ENCODE measurements at regions not wholly inside any gene's neighbourhood (a gene's known extent, or its start where the extent isn't known, plus 50 kb on each side); places are given as distances from the start of the nearest gene placed in this dataset.
"Not testable (repeated sequence)": the region's sequence is repeated elsewhere in the genome, so short reads cannot be mapped to it uniquely, and the experiment has no call there.

DNA sequence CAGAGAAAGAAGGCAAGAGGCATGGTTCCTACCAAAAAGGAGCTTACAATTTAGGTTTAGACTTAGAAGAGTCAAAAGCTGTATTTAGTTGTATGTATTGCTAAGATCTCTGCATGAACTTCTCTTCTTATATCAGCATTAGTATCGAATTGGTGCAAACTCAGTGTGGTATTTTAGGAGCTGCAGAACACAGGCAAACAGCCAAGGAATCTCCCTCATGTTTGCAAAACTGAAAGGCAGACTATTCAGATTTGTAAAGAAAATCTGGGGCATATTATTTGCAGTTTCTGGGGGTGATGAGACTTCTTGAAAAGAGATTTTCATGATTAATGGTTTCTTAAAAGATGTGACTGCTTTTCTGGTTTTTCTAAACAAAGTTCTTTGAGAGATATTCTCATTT lies 252.7 kb downstream of the CEMIP2 start:
- H3K9me3 ChIP-seq (ENCODE audit: control insufficient read depth in 2 of 2, low read length in 2 of 2) = no peaks in the 10 kb centered on the region
- no peaks in the 10 kb centered on the region for H3K4me1 ChIP-seq (ENCODE audit: control insufficient read depth in 2 of 2, insufficient read depth in 2 of 2, low read length in 2 of 2)
- H3K27me3 ChIP-seq (ENCODE audit: control insufficient read depth in 2 of 2, insufficient read depth in 2 of 2, low read length in 2 of 2) = no peaks in the 10 kb centered on the region
- no peak overlapping the region for H3K27ac ChIP-seq (ENCODE audit: low read depth in 2 of 2, low read length in 2 of 2)
- H3K9ac ChIP-seq (ENCODE audit: low read depth in 1 of 2, low read length in 2 of 2) = no peak overlapping the region
- H3K4me3 ChIP-seq (ENCODE audit: low read length in 2 of 2) = no peak overlapping the region
- no peaks in the 10 kb centered on the region for H3K36me3 ChIP-seq (ENCODE audit: control insufficient read depth in 2 of 2, insufficient read depth in 2 of 2, low read length in 2 of 2)

DNA sequence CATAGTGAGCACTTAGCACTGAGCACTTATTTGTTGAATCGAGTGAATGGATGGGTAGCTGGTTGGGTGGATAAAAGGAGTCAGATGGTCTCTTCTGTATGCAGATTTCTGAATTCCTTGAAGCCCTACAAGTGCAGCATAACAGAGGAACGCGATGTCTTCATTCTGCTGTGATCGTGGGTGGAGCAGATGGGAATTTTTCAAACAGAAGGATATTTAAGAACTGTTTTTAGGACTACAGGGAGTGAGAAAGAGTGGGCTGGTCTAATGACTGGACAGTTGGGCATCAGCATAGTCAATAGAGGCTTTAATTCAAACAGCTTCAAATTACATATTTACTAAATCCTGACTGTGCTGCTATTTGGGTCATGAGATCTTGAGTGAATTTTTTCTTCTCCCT lies 253.2 kb downstream of the CEMIP2 start:
- no peaks in the 10 kb centered on the region for H3K4me1 ChIP-seq (ENCODE audit: control insufficient read depth in 2 of 2, insufficient read depth in 2 of 2, low read length in 2 of 2)
- no peak overlapping the region for H3K27ac ChIP-seq (ENCODE audit: low read depth in 2 of 2, low read length in 2 of 2)
- no peaks in the 10 kb centered on the region for H3K36me3 ChIP-seq (ENCODE audit: control insufficient read depth in 2 of 2, insufficient read depth in 2 of 2, low read length in 2 of 2)
- no peak overlapping the region for H3K9ac ChIP-seq (ENCODE audit: low read depth in 1 of 2, low read length in 2 of 2)
- no peaks in the 10 kb centered on the region for H3K9me3 ChIP-seq (ENCODE audit: control insufficient read depth in 2 of 2, low read length in 2 of 2)
- no peaks in the 10 kb centered on the region for H3K27me3 ChIP-seq (ENCODE audit: control insufficient read depth in 2 of 2, insufficient read depth in 2 of 2, low read length in 2 of 2)
- no peak overlapping the region for H3K4me3 ChIP-seq (ENCODE audit: low read length in 2 of 2)

DNA sequence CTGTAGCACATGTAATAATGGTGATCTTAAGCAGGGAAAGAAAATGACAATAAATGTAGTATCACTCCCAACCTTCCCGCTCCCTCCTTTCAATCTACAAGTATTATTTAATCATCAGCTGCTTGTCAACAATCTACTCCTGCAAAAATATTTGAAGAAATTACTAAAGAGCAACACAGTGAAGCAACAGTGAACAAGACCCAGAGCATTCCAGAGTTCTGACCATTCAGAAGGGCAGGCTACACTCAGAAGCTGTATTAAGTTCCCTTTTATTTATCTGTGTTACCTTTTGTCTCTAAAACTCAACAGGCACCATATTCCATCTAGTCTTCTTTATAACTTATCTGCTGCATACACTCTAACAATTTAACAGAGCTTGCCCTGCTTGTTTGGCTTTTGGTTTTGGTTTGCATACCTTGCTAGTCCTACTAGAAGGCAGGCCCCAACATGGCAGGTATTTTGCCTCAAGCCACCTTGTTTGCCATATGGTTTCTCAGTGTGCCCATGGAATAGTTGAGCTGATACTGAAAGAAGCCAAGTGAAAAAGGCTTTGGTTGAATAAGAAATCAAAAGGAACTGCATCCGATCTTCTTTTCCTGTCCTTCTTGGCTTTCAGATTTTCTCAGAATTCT lies 253.9 kb downstream of the CEMIP2 start:
- no peak overlapping the region for H3K27ac ChIP-seq (ENCODE audit: low read depth in 2 of 2, low read length in 2 of 2)
- no peaks in the 10 kb centered on the region for H3K4me1 ChIP-seq (ENCODE audit: control insufficient read depth in 2 of 2, insufficient read depth in 2 of 2, low read length in 2 of 2)
- no peaks in the 10 kb centered on the region for H3K36me3 ChIP-seq (ENCODE audit: control insufficient read depth in 2 of 2, insufficient read depth in 2 of 2, low read length in 2 of 2)
- no peaks in the 10 kb centered on the region for H3K27me3 ChIP-seq (ENCODE audit: control insufficient read depth in 2 of 2, insufficient read depth in 2 of 2, low read length in 2 of 2)
- no peak overlapping the region for H3K9ac ChIP-seq (ENCODE audit: low read depth in 1 of 2, low read length in 2 of 2)
- H3K4me3 ChIP-seq (ENCODE audit: low read length in 2 of 2) = no peak overlapping the region
- no peaks in the 10 kb centered on the region for H3K9me3 ChIP-seq (ENCODE audit: control insufficient read depth in 2 of 2, low read length in 2 of 2)

DNA sequence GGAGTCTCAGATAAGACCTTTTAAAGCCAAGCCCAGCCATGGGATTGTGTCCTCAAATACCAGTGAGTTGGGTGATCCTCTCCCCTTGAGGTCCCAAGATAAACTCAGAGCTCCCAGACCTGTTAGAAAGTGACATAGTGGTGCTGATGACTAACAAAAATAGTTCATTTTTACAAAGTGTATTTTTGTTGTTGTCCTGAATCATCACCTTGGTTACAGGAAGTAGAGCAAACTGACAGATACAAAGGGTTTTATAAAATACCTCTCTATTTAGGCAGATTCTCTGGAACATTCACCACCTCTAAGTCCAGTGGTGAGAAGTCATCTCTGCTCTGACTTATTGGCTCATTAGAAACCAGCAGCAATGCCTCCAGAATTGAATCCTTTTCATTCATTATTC lies 259.3 kb downstream of the CEMIP2 start:
- no peaks in the 10 kb centered on the region for H3K36me3 ChIP-seq (ENCODE audit: control insufficient read depth in 2 of 2, insufficient read depth in 2 of 2, low read length in 2 of 2)
- H3K4me1 ChIP-seq (ENCODE audit: control insufficient read depth in 2 of 2, insufficient read depth in 2 of 2, low read length in 2 of 2) = peaks cover 0 to 5% of the 10 kb centered on the region in 2 donors
- H3K9me3 ChIP-seq (ENCODE audit: control insufficient read depth in 2 of 2, low read length in 2 of 2) = no peaks in the 10 kb centered on the region
- H3K9ac ChIP-seq (ENCODE audit: low read depth in 1 of 2, low read length in 2 of 2) = no peak overlapping the region
- no peaks in the 10 kb centered on the region for H3K27me3 ChIP-seq (ENCODE audit: control insufficient read depth in 2 of 2, insufficient read depth in 2 of 2, low read length in 2 of 2)
- H3K4me3 ChIP-seq (ENCODE audit: low read length in 2 of 2) = no peak overlapping the region
- no peak overlapping the region for H3K27ac ChIP-seq (ENCODE audit: low read depth in 2 of 2, low read length in 2 of 2)

DNA sequence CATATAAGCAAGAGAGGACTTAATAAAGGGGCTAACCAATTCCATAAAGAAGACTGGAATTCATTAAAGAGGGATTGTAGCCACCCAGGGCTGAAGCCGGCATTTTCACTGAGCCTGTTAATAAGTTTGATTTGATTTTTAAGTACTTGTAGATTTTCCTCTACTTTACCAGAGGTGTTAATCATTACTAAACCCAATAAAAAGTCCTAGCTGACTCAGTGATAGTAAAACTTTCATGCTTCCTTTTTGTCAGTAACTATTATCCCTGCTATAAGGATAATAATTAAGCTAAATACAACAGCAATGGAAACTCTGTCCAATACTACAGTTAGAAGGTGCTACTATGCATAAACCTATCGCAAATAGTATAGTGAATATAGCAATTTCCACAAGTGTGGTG lies 260.2 kb downstream of the CEMIP2 start:
- H3K36me3 ChIP-seq (ENCODE audit: control insufficient read depth in 2 of 2, insufficient read depth in 2 of 2, low read length in 2 of 2); H3K9me3 ChIP-seq (ENCODE audit: control insufficient read depth in 2 of 2, low read length in 2 of 2); H3K4me3 ChIP-seq (ENCODE audit: low read length in 2 of 2); H3K27ac ChIP-seq (ENCODE audit: low read depth in 2 of 2, low read length in 2 of 2); H3K4me1 ChIP-seq (ENCODE audit: control insufficient read depth in 2 of 2, insufficient read depth in 2 of 2, low read length in 2 of 2); H3K9ac ChIP-seq (ENCODE audit: low read depth in 1 of 2, low read length in 2 of 2); H3K27me3 ChIP-seq (ENCODE audit: control insufficient read depth in 2 of 2, insufficient read depth in 2 of 2, low read length in 2 of 2): not testable (repeated sequence)

DNA sequence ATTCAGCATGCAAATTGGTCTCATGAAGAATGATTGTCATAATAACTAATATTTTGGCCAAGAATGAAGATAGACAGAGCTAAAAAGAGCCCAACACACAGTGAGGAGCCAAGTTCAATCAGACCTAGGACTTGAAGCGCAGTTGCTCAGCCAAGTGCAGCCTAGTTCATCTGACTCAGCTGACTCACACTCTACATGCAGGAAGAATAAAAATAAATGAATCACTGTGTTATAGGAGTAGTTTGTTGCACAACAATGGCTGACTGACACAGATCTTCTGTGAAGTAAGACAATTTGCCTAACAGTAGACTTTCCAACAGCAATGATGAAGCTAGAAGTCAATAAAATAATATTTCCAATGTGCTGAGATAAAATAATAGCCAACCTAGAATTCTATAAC lies 261.5 kb downstream of the CEMIP2 start:
- Histone ChIP-seq H3K4me3 (ENCODE audit: low read length in 2 of 2) (no peak overlapping the region), H3K27me3 (ENCODE audit: control insufficient read depth in 2 of 2, insufficient read depth in 2 of 2, low read length in 2 of 2) (no peaks in the 10 kb centered on the region), H3K9me3 (ENCODE audit: control insufficient read depth in 2 of 2, low read length in 2 of 2) (no peaks in the 10 kb centered on the region), H3K4me1 (ENCODE audit: control insufficient read depth in 2 of 2, insufficient read depth in 2 of 2, low read length in 2 of 2) (peaks cover 0 to 5% of the 10 kb centered on the region in 2 donors), H3K27ac (ENCODE audit: low read depth in 2 of 2, low read length in 2 of 2) (peak overlapping the region in 1 of 2 donors; percentile 2), H3K9ac (ENCODE audit: low read depth in 1 of 2, low read length in 2 of 2) (peak overlapping the region in 1 of 2 donors; percentile 41), H3K36me3 (ENCODE audit: control insufficient read depth in 2 of 2, insufficient read depth in 2 of 2, low read length in 2 of 2) (no peaks in the 10 kb centered on the region)

DNA sequence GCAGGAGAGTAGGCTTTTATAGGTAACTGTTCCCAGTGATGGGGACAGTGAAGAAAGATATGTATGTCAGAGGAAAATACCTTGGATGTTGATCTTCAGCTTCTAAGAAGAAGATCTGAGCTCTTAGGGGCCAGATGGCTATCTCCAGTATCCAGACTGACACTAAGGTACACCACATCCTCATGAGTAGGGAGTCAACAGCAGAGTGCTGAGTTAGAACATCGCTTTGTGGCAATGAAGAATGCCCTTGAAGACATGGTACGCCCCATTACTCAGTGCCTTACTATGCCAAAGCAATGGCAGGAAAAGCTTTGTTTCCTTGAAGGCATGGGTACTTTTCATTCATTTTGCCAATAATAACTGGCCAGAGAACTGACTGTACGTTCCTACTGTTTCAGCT lies 263.7 kb downstream of the CEMIP2 start:
- no peaks in the 10 kb centered on the region for H3K9me3 ChIP-seq (ENCODE audit: control insufficient read depth in 2 of 2, low read length in 2 of 2)
- H3K27me3 ChIP-seq (ENCODE audit: control insufficient read depth in 2 of 2, insufficient read depth in 2 of 2, low read length in 2 of 2) = no peaks in the 10 kb centered on the region
- H3K4me1 ChIP-seq (ENCODE audit: control insufficient read depth in 2 of 2, insufficient read depth in 2 of 2, low read length in 2 of 2) = peaks cover 0 to 5% of the 10 kb centered on the region in 2 donors
- H3K36me3 ChIP-seq (ENCODE audit: control insufficient read depth in 2 of 2, insufficient read depth in 2 of 2, low read length in 2 of 2) = no peaks in the 10 kb centered on the region
- H3K27ac ChIP-seq (ENCODE audit: low read depth in 2 of 2, low read length in 2 of 2) = no peak overlapping the region
- no peak overlapping the region for H3K9ac ChIP-seq (ENCODE audit: low read depth in 1 of 2, low read length in 2 of 2)
- no peak overlapping the region for H3K4me3 ChIP-seq (ENCODE audit: low read length in 2 of 2)

DNA sequence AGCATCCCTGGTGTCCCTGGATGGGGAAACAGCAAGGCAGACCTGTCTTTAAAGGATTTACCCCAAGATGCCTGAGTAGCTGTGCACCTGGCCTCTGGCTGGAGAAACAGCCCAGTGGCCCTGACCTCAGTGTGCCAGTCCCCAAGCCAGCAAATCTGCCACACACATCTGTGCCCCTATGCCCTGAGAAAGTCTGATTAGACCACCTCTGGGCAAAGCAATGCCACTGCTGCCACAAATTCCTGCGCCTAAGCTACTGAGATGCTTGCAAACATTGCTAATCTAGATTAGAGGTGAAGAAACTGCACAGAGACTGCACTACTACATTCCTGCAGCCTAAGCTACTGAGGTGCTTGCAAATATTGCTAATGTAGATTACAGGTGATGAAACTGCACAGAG lies 269.6 kb downstream of the CEMIP2 start:
- Histone ChIP-seq H3K27ac (ENCODE audit: low read depth in 2 of 2, low read length in 2 of 2) (no peak overlapping the region), H3K27me3 (ENCODE audit: control insufficient read depth in 2 of 2, insufficient read depth in 2 of 2, low read length in 2 of 2) (no peaks in the 10 kb centered on the region), H3K9ac (ENCODE audit: low read depth in 1 of 2, low read length in 2 of 2) (no peak overlapping the region), H3K36me3 (ENCODE audit: control insufficient read depth in 2 of 2, insufficient read depth in 2 of 2, low read length in 2 of 2) (no peaks in the 10 kb centered on the region), H3K4me1 (ENCODE audit: control insufficient read depth in 2 of 2, insufficient read depth in 2 of 2, low read length in 2 of 2) (no peaks in the 10 kb centered on the region), H3K4me3 (ENCODE audit: low read length in 2 of 2) (no peak overlapping the region), H3K9me3 (ENCODE audit: control insufficient read depth in 2 of 2, low read length in 2 of 2) (no peaks in the 10 kb centered on the region)

DNA sequence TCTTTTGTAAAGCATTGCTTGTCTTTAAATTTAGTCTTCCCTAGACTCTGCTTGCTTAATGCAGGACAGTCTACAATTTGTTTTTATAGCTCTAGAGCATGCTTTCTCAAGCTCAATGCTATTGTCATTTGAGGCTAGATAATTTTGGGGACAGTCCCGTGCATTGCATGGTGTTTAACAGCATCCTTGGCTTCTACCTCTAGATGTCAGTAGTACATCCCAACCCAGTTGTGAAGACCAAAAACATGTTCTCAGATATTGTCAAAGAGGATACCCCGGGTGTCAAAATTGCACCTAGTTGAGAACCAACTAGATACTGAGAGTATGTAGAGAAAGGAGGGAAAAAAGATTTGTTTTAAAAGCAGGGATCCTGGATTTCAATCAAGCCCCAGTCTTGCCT lies 277.5 kb downstream of the CEMIP2 start:
- H3K27ac ChIP-seq (ENCODE audit: low read depth in 2 of 2, low read length in 2 of 2) = no peak overlapping the region
- no peaks in the 10 kb centered on the region for H3K36me3 ChIP-seq (ENCODE audit: control insufficient read depth in 2 of 2, insufficient read depth in 2 of 2, low read length in 2 of 2)
- H3K27me3 ChIP-seq (ENCODE audit: control insufficient read depth in 2 of 2, insufficient read depth in 2 of 2, low read length in 2 of 2) = no peaks in the 10 kb centered on the region
- no peak overlapping the region for H3K4me3 ChIP-seq (ENCODE audit: low read length in 2 of 2)
- no peak overlapping the region for H3K9ac ChIP-seq (ENCODE audit: low read depth in 1 of 2, low read length in 2 of 2)
- no peaks in the 10 kb centered on the region for H3K9me3 ChIP-seq (ENCODE audit: control insufficient read depth in 2 of 2, low read length in 2 of 2)
- H3K4me1 ChIP-seq (ENCODE audit: control insufficient read depth in 2 of 2, insufficient read depth in 2 of 2, low read length in 2 of 2) = no peaks in the 10 kb centered on the region

DNA sequence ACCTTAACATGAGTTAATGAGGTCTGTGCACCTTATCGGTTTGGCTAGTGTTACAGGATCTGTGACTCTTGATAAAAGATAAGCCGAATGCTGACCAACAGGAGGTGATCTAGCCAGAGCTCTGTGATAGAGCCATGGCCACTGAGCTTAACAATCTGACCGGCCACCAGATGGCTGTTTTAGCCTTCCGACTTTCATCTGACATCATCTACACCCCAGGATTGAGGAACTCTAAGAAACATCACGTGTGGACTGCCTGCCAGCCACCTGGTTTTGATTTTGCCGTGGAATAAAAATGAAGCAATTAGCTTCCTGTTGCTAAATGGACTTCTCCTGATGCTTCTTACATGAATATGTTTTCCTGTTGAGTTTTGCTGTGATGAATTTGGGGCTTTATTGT lies 281.3 kb downstream of the CEMIP2 start:
- H3K4me3 ChIP-seq (ENCODE audit: low read length in 2 of 2) = no peak overlapping the region
- H3K4me1 ChIP-seq (ENCODE audit: control insufficient read depth in 2 of 2, insufficient read depth in 2 of 2, low read length in 2 of 2) = no peaks in the 10 kb centered on the region
- H3K36me3 ChIP-seq (ENCODE audit: control insufficient read depth in 2 of 2, insufficient read depth in 2 of 2, low read length in 2 of 2) = no peaks in the 10 kb centered on the region
- H3K27me3 ChIP-seq (ENCODE audit: control insufficient read depth in 2 of 2, insufficient read depth in 2 of 2, low read length in 2 of 2) = no peaks in the 10 kb centered on the region
- no peak overlapping the region for H3K9ac ChIP-seq (ENCODE audit: low read depth in 1 of 2, low read length in 2 of 2)
- no peaks in the 10 kb centered on the region for H3K9me3 ChIP-seq (ENCODE audit: control insufficient read depth in 2 of 2, low read length in 2 of 2)
- no peak overlapping the region for H3K27ac ChIP-seq (ENCODE audit: low read depth in 2 of 2, low read length in 2 of 2)

DNA sequence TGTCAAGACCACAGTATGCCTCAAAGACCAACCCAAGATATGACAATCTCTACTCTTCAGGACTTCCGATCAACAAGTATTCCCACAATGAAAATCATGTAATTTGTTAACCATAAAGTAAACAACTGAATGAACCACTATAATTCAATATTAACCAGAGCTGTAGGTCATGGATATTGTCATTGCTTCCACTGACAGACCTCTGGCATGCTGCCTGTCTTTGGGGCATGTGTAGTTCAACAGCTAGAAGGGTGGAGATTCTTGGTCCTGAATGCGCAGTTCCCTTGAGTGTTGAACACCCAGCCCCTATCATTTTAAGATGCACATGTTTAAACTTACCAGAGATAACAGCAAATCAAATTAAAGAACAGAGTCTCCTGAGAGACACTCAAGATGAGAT lies 283.0 kb downstream of the CEMIP2 start:
- Histone ChIP-seq H3K36me3 (ENCODE audit: control insufficient read depth in 2 of 2, insufficient read depth in 2 of 2, low read length in 2 of 2) (no peaks in the 10 kb centered on the region), H3K27ac (ENCODE audit: low read depth in 2 of 2, low read length in 2 of 2) (no peak overlapping the region), H3K4me1 (ENCODE audit: control insufficient read depth in 2 of 2, insufficient read depth in 2 of 2, low read length in 2 of 2) (no peaks in the 10 kb centered on the region), H3K4me3 (ENCODE audit: low read length in 2 of 2) (no peak overlapping the region), H3K9ac (ENCODE audit: low read depth in 1 of 2, low read length in 2 of 2) (no peak overlapping the region), H3K9me3 (ENCODE audit: control insufficient read depth in 2 of 2, low read length in 2 of 2) (no peaks in the 10 kb centered on the region), H3K27me3 (ENCODE audit: control insufficient read depth in 2 of 2, insufficient read depth in 2 of 2, low read length in 2 of 2) (no peaks in the 10 kb centered on the region)

Data from mucosa of rectum (tissue), 2 donors.